Colonic mucosa (tissue), 4 donors: ENCODE measurements at regions not wholly inside any gene's neighbourhood (a gene's known extent, or its start where the extent isn't known, plus 50 kb on each side); places are given as distances from the start of the nearest gene placed in this dataset.

ENCODE experiments used
- DNase-seq: peaks from one replicate; pipeline ENCODE4 v3.0.0-alpha.2; 2020
- H3K27ac ChIP-seq: fragments of 200-600 bp; one replicate; pipeline ENCODE4 v1.8.0; 2021
- H3K27me3 ChIP-seq: fragments of 200-600 bp; one replicate; pipeline ENCODE4 v1.8.0; 2021
- H3K36me3 ChIP-seq: fragments of 200-600 bp; one replicate; pipeline ENCODE4 v1.8.0; 2021
- H3K4me1 ChIP-seq: fragments of 200-600 bp; one replicate; pipeline ENCODE4 v1.8.0; 2021; ENCODE audit warnings: mild to moderate bottlenecking
- H3K4me3 ChIP-seq: fragments of 200-600 bp; one replicate; pipeline ENCODE4 v1.8.0; 2021
- H3K9ac ChIP-seq, 2 donors: one replicate each; pipeline ENCODE4 v1.7.0; 2013; ENCODE audit warnings: control low read depth in 2 of 2, low read depth in 2 of 2, low read length in 2 of 2
- H3K9me3 ChIP-seq: fragments of 200-600 bp; one replicate; pipeline ENCODE4 v1.8.0; 2021
- intact Hi-C: fragments of 100-400 bp; cut with DNase I; formaldehyde crosslinking; loops from one replicate; pipeline ENCODE4 v1.14.1; 2022
- TF ChIP-seq, protein P1 (sequence below): fragments of 200-600 bp; IDR thresholded peaks from one replicate; pipeline ENCODE4 v1.8.0; 2022; ENCODE audit warnings: antibody characterized with exemption, mild to moderate bottlenecking
- donor health status: healthy.
- donor health status: DM: no; HTN: no; CAD: no.
- donor health status: DM: no; HTN: no; CAD: no.

DNA sequence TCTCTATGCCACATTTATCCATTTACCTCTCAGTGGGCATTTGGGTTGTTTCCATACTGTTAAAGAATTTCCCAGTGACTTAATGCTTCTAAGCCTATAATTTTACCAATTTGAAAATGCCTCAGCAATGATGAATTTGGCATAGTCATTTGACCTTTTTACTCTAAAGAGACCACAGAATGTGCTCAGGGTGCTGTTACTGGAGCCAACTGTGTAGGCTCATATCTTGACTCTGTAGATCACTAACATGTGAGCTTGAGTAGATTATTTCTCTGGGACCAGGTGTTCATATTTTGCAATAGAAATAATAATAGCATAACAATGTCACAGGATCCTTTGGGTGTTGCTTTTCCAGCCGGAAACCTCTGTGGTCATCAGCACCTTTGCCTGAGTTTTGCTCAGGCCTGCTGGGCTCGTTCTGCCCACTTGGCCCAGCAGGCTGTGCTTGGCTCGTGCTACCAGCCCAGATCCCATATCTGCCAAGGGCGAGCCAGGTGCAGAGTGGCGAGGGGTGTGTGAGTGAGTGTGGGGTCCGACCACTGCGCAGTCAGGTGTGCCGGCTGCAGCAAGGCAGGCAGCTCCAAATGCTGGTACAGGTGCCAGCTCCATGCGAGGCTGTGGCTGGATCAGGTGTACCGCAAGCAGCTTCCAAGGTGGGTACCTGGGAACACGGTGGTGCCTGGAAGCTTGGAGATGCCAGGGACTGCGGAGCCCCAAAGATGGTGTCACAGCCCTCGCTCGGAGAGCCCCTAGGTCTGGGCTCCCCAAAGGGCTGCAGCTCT lies 70.6 kb upstream of the ANK2 start:
- Histone ChIP-seq H3K4me3 (no peak overlapping the region), H3K9ac (no peak overlapping the region), H3K36me3 (no peaks in the 10 kb centered on the region), H3K9me3 (no peaks in the 10 kb centered on the region), H3K4me1 (no peaks in the 10 kb centered on the region), H3K27me3 (no peaks in the 10 kb centered on the region), H3K27ac (no peak overlapping the region)
- TF ChIP-seq, protein P1, sequence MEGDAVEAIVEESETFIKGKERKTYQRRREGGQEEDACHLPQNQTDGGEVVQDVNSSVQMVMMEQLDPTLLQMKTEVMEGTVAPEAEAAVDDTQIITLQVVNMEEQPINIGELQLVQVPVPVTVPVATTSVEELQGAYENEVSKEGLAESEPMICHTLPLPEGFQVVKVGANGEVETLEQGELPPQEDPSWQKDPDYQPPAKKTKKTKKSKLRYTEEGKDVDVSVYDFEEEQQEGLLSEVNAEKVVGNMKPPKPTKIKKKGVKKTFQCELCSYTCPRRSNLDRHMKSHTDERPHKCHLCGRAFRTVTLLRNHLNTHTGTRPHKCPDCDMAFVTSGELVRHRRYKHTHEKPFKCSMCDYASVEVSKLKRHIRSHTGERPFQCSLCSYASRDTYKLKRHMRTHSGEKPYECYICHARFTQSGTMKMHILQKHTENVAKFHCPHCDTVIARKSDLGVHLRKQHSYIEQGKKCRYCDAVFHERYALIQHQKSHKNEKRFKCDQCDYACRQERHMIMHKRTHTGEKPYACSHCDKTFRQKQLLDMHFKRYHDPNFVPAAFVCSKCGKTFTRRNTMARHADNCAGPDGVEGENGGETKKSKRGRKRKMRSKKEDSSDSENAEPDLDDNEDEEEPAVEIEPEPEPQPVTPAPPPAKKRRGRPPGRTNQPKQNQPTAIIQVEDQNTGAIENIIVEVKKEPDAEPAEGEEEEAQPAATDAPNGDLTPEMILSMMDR, result no peak
- no peak for DNase-seq
- intact Hi-C loops, result no loop called here

DNA sequence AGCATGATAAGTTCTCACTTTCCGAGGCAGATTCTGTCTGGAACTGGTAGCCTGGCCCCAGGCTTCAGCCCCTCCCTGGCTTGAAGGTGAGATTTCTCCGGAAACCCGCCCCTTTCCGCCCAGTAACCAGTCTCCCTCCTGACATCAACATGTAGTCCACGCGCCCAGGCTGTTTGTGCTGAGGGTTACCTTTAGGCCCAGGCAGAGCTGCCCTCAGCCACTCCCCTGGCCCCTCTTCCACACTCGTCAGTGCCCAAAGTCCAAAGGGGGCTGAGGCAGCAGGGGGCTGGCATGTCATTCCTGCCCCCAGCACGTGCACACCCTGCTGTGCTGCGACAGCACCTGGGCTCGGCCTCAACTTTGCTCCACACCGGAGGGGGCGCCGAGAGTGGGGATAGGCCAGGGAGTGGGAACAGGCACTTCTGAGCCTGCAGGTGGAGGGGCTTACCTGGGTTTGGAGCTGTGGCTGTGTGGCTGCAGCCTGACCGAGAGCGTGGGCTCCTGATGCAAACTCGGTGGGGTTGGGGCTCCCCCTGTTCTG lies 69.5 kb upstream of the ANK2 start:
- no peaks in the 10 kb centered on the region for H3K36me3 ChIP-seq
- H3K9me3 ChIP-seq, result no peaks in the 10 kb centered on the region
- DNase-seq, result no peak
- H3K4me1 ChIP-seq, result no peaks in the 10 kb centered on the region
- H3K27me3 ChIP-seq, result no peaks in the 10 kb centered on the region
- H3K9ac ChIP-seq, result no peak overlapping the region
- no peak overlapping the region for H3K4me3 ChIP-seq
- H3K27ac ChIP-seq, result no peak overlapping the region
- TF ChIP-seq, protein P1, result no peak
- intact Hi-C loops, result no loop called here

DNA sequence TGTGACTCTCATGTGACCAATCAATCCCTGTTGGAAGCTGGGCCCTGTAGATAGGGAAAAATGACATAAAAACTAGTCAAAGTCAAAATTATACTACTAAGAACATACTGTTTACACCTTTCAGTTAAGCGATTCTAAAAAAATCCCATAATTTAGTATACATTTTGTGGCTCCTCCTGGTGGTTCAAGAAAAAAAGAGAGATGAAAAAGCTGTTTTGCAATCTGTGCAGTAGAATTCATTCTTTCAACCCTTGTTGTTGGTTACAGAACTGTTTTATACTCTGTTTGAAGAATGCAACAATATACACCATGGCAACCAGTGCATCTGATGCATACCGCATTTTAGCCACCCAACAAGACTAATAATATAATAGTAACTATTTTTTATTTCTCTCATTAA lies 66.8 kb upstream of the ANK2 start:
- TF ChIP-seq, protein P1, result no peak
- intact Hi-C loops, result no loop called here
- no peaks in the 10 kb centered on the region for H3K9me3 ChIP-seq
- no peak overlapping the region for H3K27ac ChIP-seq
- no peaks in the 10 kb centered on the region for H3K4me1 ChIP-seq
- no peaks in the 10 kb centered on the region for H3K36me3 ChIP-seq
- no peak overlapping the region for H3K4me3 ChIP-seq
- DNase-seq, result no peak
- H3K27me3 ChIP-seq, result no peaks in the 10 kb centered on the region
- no peak overlapping the region for H3K9ac ChIP-seq

DNA sequence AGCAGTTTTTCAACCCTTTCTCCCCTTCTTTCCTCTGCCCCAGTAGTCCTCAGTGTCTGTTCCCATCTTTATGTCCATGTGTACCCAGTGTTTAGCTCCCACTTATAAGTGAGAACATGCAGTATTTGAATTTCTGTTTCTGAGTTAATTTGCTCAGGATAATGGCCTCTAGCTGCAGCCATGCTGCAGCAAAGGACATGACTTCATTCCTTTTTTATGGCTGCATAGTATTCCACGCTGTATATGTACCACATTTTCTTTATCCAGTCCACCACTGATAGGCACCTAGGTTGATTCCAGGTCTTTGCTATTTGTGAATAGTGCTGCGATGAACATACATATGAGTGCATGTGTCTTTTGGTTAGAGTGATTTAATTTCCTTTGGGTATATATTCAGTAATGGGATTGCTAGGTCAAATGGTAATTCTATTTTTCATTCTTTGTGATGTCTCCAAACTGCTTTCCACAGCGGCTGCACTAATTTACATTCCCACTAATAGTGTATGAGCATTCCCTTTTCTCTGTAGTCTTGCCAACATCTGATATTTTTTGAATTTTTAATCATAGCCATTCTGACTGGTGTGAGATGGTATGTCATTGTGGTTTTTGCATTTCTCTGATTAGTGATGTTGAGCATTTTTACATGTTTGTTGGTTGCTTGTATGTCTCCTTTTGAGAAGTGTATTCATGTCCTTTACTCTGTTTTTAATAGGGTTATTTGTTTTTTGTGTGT lies 54.6 kb upstream of the ANK2 start:
- no peak overlapping the region for H3K4me3 ChIP-seq
- H3K27me3 ChIP-seq, result no peaks in the 10 kb centered on the region
- intact Hi-C loops, result no loop called here
- TF ChIP-seq, protein P1, result no peak
- no peaks in the 10 kb centered on the region for H3K4me1 ChIP-seq
- no peak for DNase-seq
- no peak overlapping the region for H3K27ac ChIP-seq
- H3K36me3 ChIP-seq, result no peaks in the 10 kb centered on the region
- H3K9ac ChIP-seq, result no peak overlapping the region
- no peaks in the 10 kb centered on the region for H3K9me3 ChIP-seq
